ENCODE measurements at regions not wholly inside any gene's neighbourhood (a gene's known extent, or its start where the extent isn't known, plus 50 kb on each side); places are given as distances from the start of the nearest gene placed in this dataset.
"Not testable (repeated sequence)": the region's sequence is repeated elsewhere in the genome, so short reads cannot be mapped to it uniquely, and the experiment has no call there.

GRCh38 chr3:106510206-106510605 is 641.4 kb upstream of the CBLB start:
- Histone ChIP-seq H3K9me3 (ENCODE audit: control insufficient read depth in 2 of 2, low read length in 2 of 2) (no peaks in the 10 kb centered on the region), H3K4me3 (ENCODE audit: low read length in 2 of 2) (no peak overlapping the region), H3K27me3 (ENCODE audit: control insufficient read depth in 2 of 2, insufficient read depth in 2 of 2, low read length in 2 of 2) (no peaks in the 10 kb centered on the region), H3K36me3 (ENCODE audit: control insufficient read depth in 2 of 2, insufficient read depth in 2 of 2, low read length in 2 of 2) (no peaks in the 10 kb centered on the region), H3K9ac (ENCODE audit: low read depth in 1 of 2, low read length in 2 of 2) (no peak overlapping the region), H3K27ac (ENCODE audit: low read depth in 2 of 2, low read length in 2 of 2) (no peak overlapping the region), H3K4me1 (ENCODE audit: control insufficient read depth in 2 of 2, insufficient read depth in 2 of 2, low read length in 2 of 2) (no peaks in the 10 kb centered on the region)

GRCh38 chr3:106512846-106513245 is 644.0 kb upstream of the CBLB start:
- no peak overlapping the region for H3K9ac ChIP-seq (ENCODE audit: low read depth in 1 of 2, low read length in 2 of 2)
- H3K9me3 ChIP-seq (ENCODE audit: control insufficient read depth in 2 of 2, low read length in 2 of 2) = no peaks in the 10 kb centered on the region
- no peak overlapping the region for H3K4me3 ChIP-seq (ENCODE audit: low read length in 2 of 2)
- no peaks in the 10 kb centered on the region for H3K36me3 ChIP-seq (ENCODE audit: control insufficient read depth in 2 of 2, insufficient read depth in 2 of 2, low read length in 2 of 2)
- H3K4me1 ChIP-seq (ENCODE audit: control insufficient read depth in 2 of 2, insufficient read depth in 2 of 2, low read length in 2 of 2) = no peaks in the 10 kb centered on the region
- H3K27ac ChIP-seq (ENCODE audit: low read depth in 2 of 2, low read length in 2 of 2) = no peak overlapping the region
- H3K27me3 ChIP-seq (ENCODE audit: control insufficient read depth in 2 of 2, insufficient read depth in 2 of 2, low read length in 2 of 2) = no peaks in the 10 kb centered on the region

GRCh38 chr3:106514431-106514830 is 645.6 kb upstream of the CBLB start:
- H3K4me3 ChIP-seq (ENCODE audit: low read length in 2 of 2) = no peak overlapping the region
- no peaks in the 10 kb centered on the region for H3K9me3 ChIP-seq (ENCODE audit: control insufficient read depth in 2 of 2, low read length in 2 of 2)
- H3K9ac ChIP-seq (ENCODE audit: low read depth in 1 of 2, low read length in 2 of 2) = no peak overlapping the region
- H3K4me1 ChIP-seq (ENCODE audit: control insufficient read depth in 2 of 2, insufficient read depth in 2 of 2, low read length in 2 of 2) = no peaks in the 10 kb centered on the region
- H3K27me3 ChIP-seq (ENCODE audit: control insufficient read depth in 2 of 2, insufficient read depth in 2 of 2, low read length in 2 of 2) = no peaks in the 10 kb centered on the region
- H3K36me3 ChIP-seq (ENCODE audit: control insufficient read depth in 2 of 2, insufficient read depth in 2 of 2, low read length in 2 of 2) = no peaks in the 10 kb centered on the region
- H3K27ac ChIP-seq (ENCODE audit: low read depth in 2 of 2, low read length in 2 of 2) = no peak overlapping the region

GRCh38 chr3:106518516-106518915 is 649.7 kb upstream of the CBLB start:
- Histone ChIP-seq H3K27ac (ENCODE audit: low read depth in 2 of 2, low read length in 2 of 2) (no peak overlapping the region), H3K27me3 (ENCODE audit: control insufficient read depth in 2 of 2, insufficient read depth in 2 of 2, low read length in 2 of 2) (no peaks in the 10 kb centered on the region), H3K9ac (ENCODE audit: low read depth in 1 of 2, low read length in 2 of 2) (no peak overlapping the region), H3K4me1 (ENCODE audit: control insufficient read depth in 2 of 2, insufficient read depth in 2 of 2, low read length in 2 of 2) (no peaks in the 10 kb centered on the region), H3K9me3 (ENCODE audit: control insufficient read depth in 2 of 2, low read length in 2 of 2) (no peaks in the 10 kb centered on the region), H3K4me3 (ENCODE audit: low read length in 2 of 2) (no peak overlapping the region), H3K36me3 (ENCODE audit: control insufficient read depth in 2 of 2, insufficient read depth in 2 of 2, low read length in 2 of 2) (no peaks in the 10 kb centered on the region)

- no peaks in the 10 kb centered on the region for H3K27me3 ChIP-seq (ENCODE audit: control insufficient read depth in 2 of 2, insufficient read depth in 2 of 2, low read length in 2 of 2)
- H3K4me3 ChIP-seq (ENCODE audit: low read length in 2 of 2) = no peak overlapping the region
- H3K36me3 ChIP-seq (ENCODE audit: control insufficient read depth in 2 of 2, insufficient read depth in 2 of 2, low read length in 2 of 2) = no peaks in the 10 kb centered on the region
- no peak overlapping the region for H3K27ac ChIP-seq (ENCODE audit: low read depth in 2 of 2, low read length in 2 of 2)
- no peaks in the 10 kb centered on the region for H3K9me3 ChIP-seq (ENCODE audit: control insufficient read depth in 2 of 2, low read length in 2 of 2)
- no peaks in the 10 kb centered on the region for H3K4me1 ChIP-seq (ENCODE audit: control insufficient read depth in 2 of 2, insufficient read depth in 2 of 2, low read length in 2 of 2)
- H3K9ac ChIP-seq (ENCODE audit: low read depth in 1 of 2, low read length in 2 of 2) = no peak overlapping the region
Observed at GRCh38 chr3:106522397-106522796, 653.6 kb upstream of the CBLB start.

- Histone ChIP-seq H3K9me3 (ENCODE audit: control insufficient read depth in 2 of 2, low read length in 2 of 2) (no peaks in the 10 kb centered on the region), H3K27ac (ENCODE audit: low read depth in 2 of 2, low read length in 2 of 2) (no peak overlapping the region), H3K4me1 (ENCODE audit: control insufficient read depth in 2 of 2, insufficient read depth in 2 of 2, low read length in 2 of 2) (no peaks in the 10 kb centered on the region), H3K27me3 (ENCODE audit: control insufficient read depth in 2 of 2, insufficient read depth in 2 of 2, low read length in 2 of 2) (no peaks in the 10 kb centered on the region), H3K36me3 (ENCODE audit: control insufficient read depth in 2 of 2, insufficient read depth in 2 of 2, low read length in 2 of 2) (no peaks in the 10 kb centered on the region), H3K9ac (ENCODE audit: low read depth in 1 of 2, low read length in 2 of 2) (no peak overlapping the region), H3K4me3 (ENCODE audit: low read length in 2 of 2) (no peak overlapping the region)
Observed at GRCh38 chr3:106528932-106529331, 660.1 kb upstream of the CBLB start.

GRCh38 chr3:106529738-106530137 is 660.9 kb upstream of the CBLB start:
- H3K4me1 ChIP-seq (ENCODE audit: control insufficient read depth in 2 of 2, insufficient read depth in 2 of 2, low read length in 2 of 2) = no peaks in the 10 kb centered on the region
- H3K27me3 ChIP-seq (ENCODE audit: control insufficient read depth in 2 of 2, insufficient read depth in 2 of 2, low read length in 2 of 2) = no peaks in the 10 kb centered on the region
- H3K4me3 ChIP-seq (ENCODE audit: low read length in 2 of 2) = no peak overlapping the region
- no peak overlapping the region for H3K9ac ChIP-seq (ENCODE audit: low read depth in 1 of 2, low read length in 2 of 2)
- H3K27ac ChIP-seq (ENCODE audit: low read depth in 2 of 2, low read length in 2 of 2) = no peak overlapping the region
- no peaks in the 10 kb centered on the region for H3K9me3 ChIP-seq (ENCODE audit: control insufficient read depth in 2 of 2, low read length in 2 of 2)
- no peaks in the 10 kb centered on the region for H3K36me3 ChIP-seq (ENCODE audit: control insufficient read depth in 2 of 2, insufficient read depth in 2 of 2, low read length in 2 of 2)

GRCh38 chr3:106530367-106530766 is 661.6 kb upstream of the CBLB start:
- Histone ChIP-seq H3K4me3 (ENCODE audit: low read length in 2 of 2) (no peak overlapping the region), H3K9ac (ENCODE audit: low read depth in 1 of 2, low read length in 2 of 2) (no peak overlapping the region), H3K9me3 (ENCODE audit: control insufficient read depth in 2 of 2, low read length in 2 of 2) (no peaks in the 10 kb centered on the region), H3K36me3 (ENCODE audit: control insufficient read depth in 2 of 2, insufficient read depth in 2 of 2, low read length in 2 of 2) (no peaks in the 10 kb centered on the region), H3K4me1 (ENCODE audit: control insufficient read depth in 2 of 2, insufficient read depth in 2 of 2, low read length in 2 of 2) (no peaks in the 10 kb centered on the region), H3K27me3 (ENCODE audit: control insufficient read depth in 2 of 2, insufficient read depth in 2 of 2, low read length in 2 of 2) (no peaks in the 10 kb centered on the region), H3K27ac (ENCODE audit: low read depth in 2 of 2, low read length in 2 of 2) (no peak overlapping the region)

GRCh38 chr3:106531771-106532329 is 663.0 kb upstream of the CBLB start:
- not testable (repeated sequence) for H3K4me3 ChIP-seq (ENCODE audit: low read length in 2 of 2); H3K27me3 ChIP-seq (ENCODE audit: control insufficient read depth in 2 of 2, insufficient read depth in 2 of 2, low read length in 2 of 2)

GRCh38 chr3:106533093-106533787 is 664.4 kb upstream of the CBLB start:
- Histone ChIP-seq H3K4me3 (ENCODE audit: low read length in 2 of 2) (no peak overlapping the region), H3K36me3 (ENCODE audit: control insufficient read depth in 2 of 2, insufficient read depth in 2 of 2, low read length in 2 of 2) (no peaks in the 10 kb centered on the region), H3K9ac (ENCODE audit: low read depth in 1 of 2, low read length in 2 of 2) (no peak overlapping the region), H3K27me3 (ENCODE audit: control insufficient read depth in 2 of 2, insufficient read depth in 2 of 2, low read length in 2 of 2) (no peaks in the 10 kb centered on the region), H3K27ac (ENCODE audit: low read depth in 2 of 2, low read length in 2 of 2) (no peak overlapping the region), H3K4me1 (ENCODE audit: control insufficient read depth in 2 of 2, insufficient read depth in 2 of 2, low read length in 2 of 2) (no peaks in the 10 kb centered on the region), H3K9me3 (ENCODE audit: control insufficient read depth in 2 of 2, low read length in 2 of 2) (no peaks in the 10 kb centered on the region)

More at GRCh38 chr3:106531771-106532329, 663.0 kb upstream of the CBLB start:
- H3K9ac ChIP-seq (ENCODE audit: low read depth in 1 of 2, low read length in 2 of 2); H3K36me3 ChIP-seq (ENCODE audit: control insufficient read depth in 2 of 2, insufficient read depth in 2 of 2, low read length in 2 of 2); H3K4me1 ChIP-seq (ENCODE audit: control insufficient read depth in 2 of 2, insufficient read depth in 2 of 2, low read length in 2 of 2); H3K27ac ChIP-seq (ENCODE audit: low read depth in 2 of 2, low read length in 2 of 2); H3K9me3 ChIP-seq (ENCODE audit: control insufficient read depth in 2 of 2, low read length in 2 of 2): not testable (repeated sequence)
